Left ventricle myocardium inferior (tissue), 1 donor: ENCODE measurements at regions not wholly inside any gene's neighbourhood (a gene's known extent, or its start where the extent isn't known, plus 50 kb on each side); places are given as distances from the start of the nearest gene placed in this dataset.

Experiments
- DNase-seq: peaks from one replicate; pipeline ENCODE4 v3.0.0-alpha.2; 2020
- H3K27ac ChIP-seq: fragments of 200-600 bp; replicated peaks from 2 replicates; pipeline ENCODE4 v1.8.0; 2021
- H3K27me3 ChIP-seq: fragments of 200-600 bp; 2 replicates; pipeline ENCODE4 v1.8.0; 2021; ENCODE audit warnings: low read depth
- H3K36me3 ChIP-seq: fragments of 200-600 bp; 2 replicates; pipeline ENCODE4 v1.8.0; 2021
- H3K4me1 ChIP-seq: fragments of 200-600 bp; 2 replicates; pipeline ENCODE4 v1.8.0; 2021
- H3K4me3 ChIP-seq: fragments of 200-600 bp; 2 replicates; pipeline ENCODE4 v1.8.0; 2021; ENCODE audit warnings: mild to moderate bottlenecking, moderate library complexity
- H3K9me3 ChIP-seq: fragments of 200-600 bp; replicated peaks from 2 replicates; pipeline ENCODE4 v1.8.0; 2021
- CTCF ChIP-seq: fragments of 200-600 bp; IDR thresholded peaks from 2 replicates; pipeline ENCODE4 v1.8.0; 2021; ENCODE audit warnings: antibody characterized with exemption, mild to moderate bottlenecking, borderline replicate concordance
- intact Hi-C: fragments of 100-400 bp; cut with micrococcal nuclease; formaldehyde crosslinking; loops from one replicate; pipeline ENCODE4 v1.11.0; 2022
- donor health status: DM: no; HTN: yes; CAD: no; lungs with severe emphysema.

- no peak for DNase-seq
- H3K27me3 ChIP-seq = peaks cover 4% of the 10 kb centered on the region
- H3K4me1 ChIP-seq = no peaks in the 10 kb centered on the region
- intact Hi-C loops = no loop called here
- H3K36me3 ChIP-seq = no peaks in the 10 kb centered on the region
- H3K27ac ChIP-seq = no peak overlapping the region
- H3K4me3 ChIP-seq = no peak overlapping the region
- H3K9me3 ChIP-seq = peaks cover 17% of the 10 kb centered on the region
- no peak for TF ChIP-seq CTCF
These were observed 439.4 kb upstream of the ARID1B start for GRCh38 chr6:156337801-156338200.

GRCh38 chr6:156336733-156337132 is 440.4 kb upstream of the ARID1B start:
- H3K9me3 ChIP-seq = peaks cover 27% of the 10 kb centered on the region
- H3K27me3 ChIP-seq = peaks cover 4% of the 10 kb centered on the region
- H3K27ac ChIP-seq = no peak overlapping the region
- H3K4me1 ChIP-seq = no peaks in the 10 kb centered on the region
- H3K4me3 ChIP-seq = no peak overlapping the region
- no peak for DNase-seq
- intact Hi-C loops = no loop called here
- H3K36me3 ChIP-seq = no peaks in the 10 kb centered on the region
- TF ChIP-seq CTCF = no peak

DNA sequence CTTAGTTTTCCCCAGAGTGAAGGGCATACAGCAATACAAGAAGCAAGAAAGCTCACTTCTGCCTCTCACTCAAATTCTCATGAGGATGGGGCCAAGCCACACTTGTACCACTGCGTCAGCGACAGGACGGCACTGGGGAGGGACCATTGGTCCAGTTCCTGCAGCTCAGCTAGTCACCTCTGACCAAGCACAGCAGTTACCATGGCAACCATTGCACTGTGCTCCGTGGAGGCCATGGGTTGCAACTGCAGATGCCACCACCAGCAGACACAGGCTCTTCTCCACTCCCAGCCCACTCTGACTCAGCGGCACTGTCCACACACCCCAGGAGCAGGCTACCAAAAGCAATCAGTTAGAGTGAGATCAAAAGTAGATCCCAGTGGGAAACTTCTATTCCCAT is 441.1 kb upstream of the ARID1B start:
- intact Hi-C loops = no loop called here
- Histone ChIP-seq H3K4me1 (no peaks in the 10 kb centered on the region), H3K27me3 (peaks cover 4% of the 10 kb centered on the region), H3K4me3 (no peak overlapping the region), H3K27ac (no peak overlapping the region), H3K9me3 (peaks cover 34% of the 10 kb centered on the region), H3K36me3 (no peaks in the 10 kb centered on the region)
- no peak for DNase-seq
- no peak for TF ChIP-seq CTCF

GRCh38 chr6:156334966-156335365 is 442.2 kb upstream of the ARID1B start:
- Histone ChIP-seq H3K27ac (no peak overlapping the region), H3K4me3 (no peak overlapping the region), H3K9me3 (peaks cover 40% of the 10 kb centered on the region), H3K27me3 (peaks cover 4% of the 10 kb centered on the region), H3K4me1 (no peaks in the 10 kb centered on the region), H3K36me3 (no peaks in the 10 kb centered on the region)
- TF ChIP-seq CTCF = no peak
- no peak for DNase-seq
- intact Hi-C loops = no loop called here

DNA sequence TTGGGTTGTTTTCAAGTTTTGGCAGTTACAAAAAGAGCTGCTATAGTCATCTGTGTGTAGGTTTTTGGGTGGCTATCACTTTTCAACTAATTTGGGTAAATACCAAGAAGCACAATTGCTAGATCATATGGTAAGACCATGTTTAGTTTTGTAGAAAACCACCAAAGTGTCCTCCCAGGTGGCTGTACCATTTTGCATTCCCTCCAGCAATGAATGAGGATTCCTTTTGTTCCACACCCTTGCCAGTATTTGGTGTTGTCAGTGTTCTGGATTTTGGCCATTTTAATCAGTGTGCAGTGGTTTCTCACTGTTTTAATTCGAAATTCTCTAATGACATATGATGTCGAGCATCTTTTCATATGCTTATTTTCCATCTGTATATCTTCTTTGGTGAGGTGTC is 457.5 kb upstream of the ARID1B start:
- H3K36me3 ChIP-seq = no peaks in the 10 kb centered on the region
- H3K27ac ChIP-seq = no peak overlapping the region
- H3K27me3 ChIP-seq = no peaks in the 10 kb centered on the region
- intact Hi-C loops = no loop called here
- H3K9me3 ChIP-seq = peaks cover 13% of the 10 kb centered on the region
- TF ChIP-seq CTCF = no peak
- H3K4me3 ChIP-seq = no peak overlapping the region
- no peaks in the 10 kb centered on the region for H3K4me1 ChIP-seq
- DNase-seq = no peak

GRCh38 chr6:156316583-156317125 is 460.5 kb upstream of the ARID1B start:
- no peak overlapping the region for H3K27ac ChIP-seq
- TF ChIP-seq CTCF = no peak
- no peaks in the 10 kb centered on the region for H3K9me3 ChIP-seq
- intact Hi-C loops = no loop called here
- DNase-seq = no peak
- no peaks in the 10 kb centered on the region for H3K36me3 ChIP-seq
- no peaks in the 10 kb centered on the region for H3K27me3 ChIP-seq
- H3K4me1 ChIP-seq = no peaks in the 10 kb centered on the region
- no peak overlapping the region for H3K4me3 ChIP-seq
